Upper lobe of left lung (tissue), 6 donors: ENCODE measurements at regions not wholly inside any gene's neighbourhood (a gene's known extent, or its start where the extent isn't known, plus 50 kb on each side); places are given as distances from the start of the nearest gene placed in this dataset.
A peak's percentile ranks its signal among the peaks of the same experiment; 100 is the strongest.
"Not testable (repeated sequence)": the region's sequence is repeated elsewhere in the genome, so short reads cannot be mapped to it uniquely, and the experiment has no call there.

Source experiments
- ATAC-seq, 2 donors: fragments of 200-7000 bp; cut with Tn5 transposase; one replicate each; pipeline ENCODE4 v1.9.1; 2022; ENCODE audit warnings: mild to moderate bottlenecking in 2 of 2, moderate library complexity in 2 of 2; ENCODE audit not compliant: low FRiP score in 2 of 2
- DNase-seq, 2 donors: peaks; one replicate each; pipeline ENCODE4 v3.0.0-alpha.2; 2019 to 2020
- H3K27ac ChIP-seq, 4 donors: fragments of 200-600 bp; sonication (generic); one replicate each; pipeline ENCODE4 v1.5.1; 2016 to 2019
- H3K27me3 ChIP-seq, 4 donors: fragments of 200-600 bp; sonication (generic); one replicate each; pipeline ENCODE4 v1.5.1; 2017 to 2019
- H3K36me3 ChIP-seq, 4 donors: fragments of 200-600 bp; sonication (generic); one replicate each; pipeline ENCODE4 v1.5.1; 2016 to 2019
- H3K4me1 ChIP-seq, 4 donors: fragments of 200-600 bp; sonication (generic); one replicate each; pipeline ENCODE4 v1.5.1; 2018 to 2019
- H3K4me3 ChIP-seq, 4 donors: fragments of 200-600 bp; sonication (generic); one replicate each; pipeline ENCODE4 v1.5.1; 2017 to 2019; ENCODE audit warnings: mild to moderate bottlenecking in 2 of 4, moderate library complexity in 1 of 4
- H3K9me3 ChIP-seq, 4 donors: fragments of 200-600 bp; sonication (generic); one replicate each; pipeline ENCODE4 v1.5.1; 2018 to 2019
- EP300 ChIP-seq, 4 donors: sonication (generic); formaldehyde crosslinking; IDR thresholded peaks; one replicate each; pipeline ENCODE4 v1.5.1; 2017; ENCODE audit warnings: antibody characterized with exemption in 4 of 4, control low read depth in 2 of 4
- POLR2A ChIP-seq, 4 donors: fragments of 450-650 bp; IDR thresholded peaks; one replicate each; pipeline ENCODE4 v1.5.1; 2016 to 2017; ENCODE audit warnings: antibody characterized with exemption in 4 of 4, mild to moderate bottlenecking in 2 of 4
- POLR2AphosphoS5 ChIP-seq, 2 donors: sonication (generic); formaldehyde crosslinking; IDR thresholded peaks; one replicate each; pipeline ENCODE4 v1.5.1; 2017; ENCODE audit warnings: antibody characterized with exemption in 2 of 2
- WGBS, 2 donors: methylation state at CpG; one replicate each; pipeline ENCODE4 v1.1.5; 2017 to 2018; 5-methylcytosine and 5-hydroxymethylcytosine counted together
- TF ChIP-seq, protein P1 (sequence below), 6 experiments: fragments of 450-650 bp in 4 of 6; fragments of 200-600 bp in 2 of 6; sonication (generic) in 2 of 6; IDR thresholded peaks; one replicate each; pipeline ENCODE4 v1.5.1; 2016 to 2019; ENCODE audit warnings: antibody characterized with exemption in 6 of 6
- donor health status: DM: no; HTN: no; CAD: no; lungs with moderate emphysema.
- donor health status: DM: no; HTN: yes; CAD: no; lungs with severe emphysema.

DNA sequence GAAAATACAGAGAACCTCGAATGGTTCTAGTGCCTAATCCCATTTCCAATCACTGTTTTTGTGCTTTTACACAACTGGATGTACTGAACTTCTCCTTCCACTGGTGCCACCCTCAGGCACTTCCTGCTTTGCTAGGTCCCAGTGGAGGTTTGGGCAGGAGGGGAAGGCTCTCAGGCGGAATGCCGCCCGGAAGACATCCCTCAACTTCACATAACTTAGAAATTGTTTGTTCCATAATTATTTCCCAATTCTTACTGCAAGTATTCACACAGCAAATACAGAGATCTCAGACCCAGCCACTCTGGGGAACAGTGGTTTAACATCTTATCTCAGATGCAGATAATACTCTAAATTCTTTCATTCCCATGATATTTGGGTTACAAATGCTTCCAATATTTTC, 195.7 kb upstream of the IPO5 start:
- no peak for DNase-seq
- ATAC-seq: peak in 1 of 2 donors; percentile 65
- 55 to 66% methylated on average over 4 of the region's 4 CpGs for WGBS, 2 donors
- Histone ChIP-seq H3K4me3 (no peak overlapping the region), H3K9me3 (peaks cover 0 to 5% (median 0%) of the 10 kb centered on the region in 4 donors), H3K36me3 (no peaks in the 10 kb centered on the region), H3K4me1 (no peaks in the 10 kb centered on the region), H3K27me3 (no peaks in the 10 kb centered on the region), H3K27ac (no peak overlapping the region)
- TF ChIP-seq EP300 (IDR thresholded peaks at IDR 0.05): no peak
- no peak for TF ChIP-seq POLR2A (IDR thresholded peaks at IDR 0.05)
- TF ChIP-seq, protein P1, sequence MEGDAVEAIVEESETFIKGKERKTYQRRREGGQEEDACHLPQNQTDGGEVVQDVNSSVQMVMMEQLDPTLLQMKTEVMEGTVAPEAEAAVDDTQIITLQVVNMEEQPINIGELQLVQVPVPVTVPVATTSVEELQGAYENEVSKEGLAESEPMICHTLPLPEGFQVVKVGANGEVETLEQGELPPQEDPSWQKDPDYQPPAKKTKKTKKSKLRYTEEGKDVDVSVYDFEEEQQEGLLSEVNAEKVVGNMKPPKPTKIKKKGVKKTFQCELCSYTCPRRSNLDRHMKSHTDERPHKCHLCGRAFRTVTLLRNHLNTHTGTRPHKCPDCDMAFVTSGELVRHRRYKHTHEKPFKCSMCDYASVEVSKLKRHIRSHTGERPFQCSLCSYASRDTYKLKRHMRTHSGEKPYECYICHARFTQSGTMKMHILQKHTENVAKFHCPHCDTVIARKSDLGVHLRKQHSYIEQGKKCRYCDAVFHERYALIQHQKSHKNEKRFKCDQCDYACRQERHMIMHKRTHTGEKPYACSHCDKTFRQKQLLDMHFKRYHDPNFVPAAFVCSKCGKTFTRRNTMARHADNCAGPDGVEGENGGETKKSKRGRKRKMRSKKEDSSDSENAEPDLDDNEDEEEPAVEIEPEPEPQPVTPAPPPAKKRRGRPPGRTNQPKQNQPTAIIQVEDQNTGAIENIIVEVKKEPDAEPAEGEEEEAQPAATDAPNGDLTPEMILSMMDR (IDR thresholded peaks at IDR 0.05): no peak
- no peak for TF ChIP-seq POLR2AphosphoS5 (IDR thresholded peaks at IDR 0.05)

DNA sequence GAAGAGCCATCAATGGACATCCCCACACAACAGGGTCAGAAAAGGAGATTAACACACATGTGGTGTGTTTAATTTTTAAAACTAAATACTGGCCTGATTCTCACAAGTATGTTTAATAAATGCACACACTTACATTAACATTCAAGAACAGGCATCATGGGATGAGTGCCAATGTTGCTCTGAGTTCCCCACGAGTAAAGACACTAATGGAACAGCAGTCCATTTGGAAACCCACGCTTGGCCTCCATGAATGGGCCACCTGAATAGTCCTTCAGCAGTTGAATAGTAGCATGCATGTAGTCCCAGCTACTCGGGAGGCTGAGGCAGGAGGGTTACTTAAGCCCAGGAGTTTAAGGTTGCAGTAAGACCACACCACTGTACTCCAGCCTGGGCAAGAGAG, 195.2 kb upstream of the IPO5 start:
- Histone ChIP-seq H3K9me3 (peaks cover 0 to 7% (median 0%) of the 10 kb centered on the region in 4 donors), H3K36me3 (no peaks in the 10 kb centered on the region), H3K27me3 (no peaks in the 10 kb centered on the region), H3K4me1 (no peaks in the 10 kb centered on the region), H3K27ac (no peak overlapping the region), H3K4me3 (no peak overlapping the region)
- no peak for ATAC-seq
- no peak for DNase-seq
- TF ChIP-seq POLR2AphosphoS5 (IDR thresholded peaks at IDR 0.05) (no peak), EP300 (IDR thresholded peaks at IDR 0.05) (no peak), POLR2A (IDR thresholded peaks at IDR 0.05) (no peak)
- TF ChIP-seq, protein P1 (IDR thresholded peaks at IDR 0.05): no peak
- 44 to 52% methylated on average over 3 of the region's 3 CpGs for WGBS, 2 donors

DNA sequence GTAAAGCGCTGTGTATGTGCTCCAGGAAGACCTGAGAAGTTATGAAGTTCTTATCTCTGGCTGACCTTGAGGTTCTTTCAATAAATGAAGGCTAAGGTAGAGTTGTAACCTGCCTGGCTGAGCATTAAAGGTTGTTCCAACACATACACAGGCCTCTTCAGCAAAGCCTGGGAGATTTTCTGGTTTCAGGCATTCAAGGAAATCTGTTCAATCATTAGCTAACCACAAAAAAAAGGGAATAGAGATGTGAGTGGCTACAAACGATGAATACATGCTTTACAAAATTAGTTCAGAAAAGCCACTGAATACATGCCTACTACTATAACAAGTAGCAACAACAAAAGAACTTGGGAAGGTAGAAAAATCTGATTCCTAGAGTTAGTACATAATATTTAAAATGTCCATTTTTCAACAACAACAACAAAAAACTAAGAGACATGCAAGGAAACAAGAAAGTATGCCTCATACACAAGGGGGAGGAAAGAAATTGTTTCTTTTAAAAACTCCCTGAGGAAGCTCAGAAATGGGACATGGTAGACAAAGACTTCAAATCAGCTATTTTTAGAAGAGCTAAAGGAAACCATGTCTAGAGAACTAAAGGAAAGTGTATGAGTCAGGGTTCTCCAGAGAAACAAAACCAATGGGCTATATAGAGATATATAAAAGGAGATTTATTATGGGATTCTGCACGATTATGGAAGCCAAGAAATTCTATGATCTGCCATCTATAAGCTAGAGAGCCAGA, 191.5 kb upstream of the IPO5 start:
- WGBS, 2 donors: 55 to 65% methylated on average over 3 of the region's 3 CpGs
- H3K4me1 ChIP-seq: no peaks in the 10 kb centered on the region
- no peaks in the 10 kb centered on the region for H3K36me3 ChIP-seq
- H3K27me3 ChIP-seq: no peaks in the 10 kb centered on the region
- ATAC-seq (no peak), DNase-seq (no peak)
- no peak overlapping the region for H3K4me3 ChIP-seq
- peaks cover 0 to 7% (median 0%) of the 10 kb centered on the region in 4 donors for H3K9me3 ChIP-seq
- no peak for TF ChIP-seq POLR2A (IDR thresholded peaks at IDR 0.05)
- TF ChIP-seq POLR2AphosphoS5 (IDR thresholded peaks at IDR 0.05): no peak
- TF ChIP-seq, protein P1 (IDR thresholded peaks at IDR 0.05): no peak
- TF ChIP-seq EP300 (IDR thresholded peaks at IDR 0.05): no peak
- no peak overlapping the region for H3K27ac ChIP-seq

DNA sequence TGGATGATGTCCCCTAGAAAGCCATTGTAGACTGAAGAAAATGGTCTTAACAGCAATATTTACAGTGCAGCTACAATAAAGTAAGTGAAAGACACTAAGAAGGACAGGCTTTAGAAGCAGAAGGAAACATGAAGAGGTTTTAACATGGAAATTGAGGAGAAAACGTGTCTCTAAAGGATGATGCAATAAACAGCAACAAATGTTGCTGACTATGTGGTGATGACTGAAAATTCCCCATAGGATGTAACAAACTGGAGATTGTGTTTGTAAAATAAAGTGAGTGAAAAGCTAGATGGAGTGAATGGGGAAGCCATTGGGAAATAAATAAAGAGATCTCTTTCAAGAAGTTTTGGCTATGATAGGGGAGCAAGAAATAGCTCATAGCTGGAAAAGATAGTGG, 186.7 kb upstream of the IPO5 start:
- Histone ChIP-seq H3K36me3 (no peaks in the 10 kb centered on the region), H3K27ac (no peak overlapping the region), H3K4me1 (no peaks in the 10 kb centered on the region), H3K9me3 (peaks cover 0 to 7% (median 0%) of the 10 kb centered on the region in 4 donors), H3K4me3 (no peak overlapping the region), H3K27me3 (no peaks in the 10 kb centered on the region)
- ATAC-seq (no peak), DNase-seq (no peak)
- TF ChIP-seq POLR2A (IDR thresholded peaks at IDR 0.05) (no peak), POLR2AphosphoS5 (IDR thresholded peaks at IDR 0.05) (no peak), EP300 (IDR thresholded peaks at IDR 0.05) (no peak)
- TF ChIP-seq, protein P1 (IDR thresholded peaks at IDR 0.05): no peak
- WGBS, 2 donors: 66 to 70% methylated on average over 1 of the region's 1 CpG

DNA sequence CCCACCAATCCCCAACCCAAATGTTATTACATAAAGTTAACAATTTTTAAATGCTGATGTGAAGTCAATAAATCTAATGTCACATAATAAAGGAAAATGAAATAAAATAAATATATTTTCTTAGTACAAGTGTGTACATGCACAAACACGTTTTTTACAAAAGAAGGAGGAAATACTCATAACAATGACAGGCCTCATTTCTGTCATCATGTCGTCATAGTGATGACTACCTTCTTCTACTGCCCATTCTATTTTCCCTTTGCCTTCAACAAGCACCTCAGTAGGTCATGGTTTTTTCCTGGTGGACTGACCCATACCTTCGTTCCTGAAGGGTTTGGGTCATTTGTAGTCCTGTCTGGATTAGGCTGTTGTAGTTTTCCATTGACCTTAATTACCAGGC, 185.3 kb upstream of the IPO5 start:
- Histone ChIP-seq H3K9me3 (no peaks in the 10 kb centered on the region), H3K4me1 (no peaks in the 10 kb centered on the region), H3K27me3 (no peaks in the 10 kb centered on the region), H3K4me3 (no peak overlapping the region), H3K27ac (no peak overlapping the region), H3K36me3 (no peaks in the 10 kb centered on the region)
- DNase-seq: no peak
- ATAC-seq: no peak
- WGBS, 2 donors: 65 to 67% methylated on average over 3 of the region's 3 CpGs
- TF ChIP-seq EP300 (IDR thresholded peaks at IDR 0.05) (no peak), POLR2A (IDR thresholded peaks at IDR 0.05) (no peak), POLR2AphosphoS5 (IDR thresholded peaks at IDR 0.05) (no peak)
- TF ChIP-seq, protein P1 (IDR thresholded peaks at IDR 0.05): no peak

DNA sequence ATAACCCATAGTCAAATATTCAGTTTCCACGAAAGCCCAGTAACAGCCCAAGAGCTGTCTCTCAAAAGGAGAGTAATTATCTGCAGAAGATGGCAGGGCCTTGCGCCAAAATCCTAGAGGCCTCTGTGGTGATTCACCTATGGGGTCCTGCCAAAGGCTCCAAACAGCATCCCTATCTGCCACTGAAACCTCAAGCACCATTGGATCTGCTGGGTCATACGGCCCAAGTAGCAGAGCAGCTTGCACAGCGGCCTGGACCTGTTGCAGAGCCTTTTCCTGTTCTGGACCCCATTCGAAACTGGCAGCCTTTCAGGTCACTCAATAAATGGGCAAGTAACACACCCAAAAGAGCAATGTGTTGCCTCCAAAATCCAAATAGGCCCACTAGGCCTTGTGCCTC, 183.2 kb upstream of the IPO5 start:
- not testable (repeated sequence) for ATAC-seq, H3K4me3 ChIP-seq, H3K27me3 ChIP-seq, H3K9me3 ChIP-seq, H3K36me3 ChIP-seq, DNase-seq, H3K4me1 ChIP-seq, H3K27ac ChIP-seq
- 90 to 93% methylated on average over 5 of the region's 5 CpGs for WGBS, 2 donors

DNA sequence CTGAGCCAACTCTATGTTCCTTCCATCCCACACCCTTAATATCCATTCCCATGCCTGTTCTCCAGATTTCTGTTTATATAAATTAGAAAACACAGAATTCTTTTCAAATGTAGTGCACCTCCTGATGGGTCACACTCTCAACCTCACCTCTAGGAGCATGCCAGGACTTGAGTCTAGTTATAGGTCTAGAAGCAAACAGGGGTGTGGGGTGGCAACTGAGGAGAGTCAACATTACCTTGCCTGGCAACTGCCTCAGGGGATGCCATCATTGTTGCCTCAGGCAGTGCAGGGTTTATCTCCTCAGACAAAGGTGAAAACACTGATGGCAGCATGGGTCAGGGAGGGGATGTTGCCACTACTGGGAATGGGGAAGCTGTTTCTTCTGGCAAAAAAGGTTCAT, 181.0 kb upstream of the IPO5 start:
- not testable (repeated sequence) for H3K36me3 ChIP-seq, DNase-seq, ATAC-seq, H3K4me1 ChIP-seq, H3K4me3 ChIP-seq, H3K27me3 ChIP-seq, H3K9me3 ChIP-seq, H3K27ac ChIP-seq
